ENCODE measurements at regions not wholly inside any gene's neighbourhood (a gene's known extent, or its start where the extent isn't known, plus 50 kb on each side); places are given as distances from the start of the nearest gene placed in this dataset.
"Not testable (repeated sequence)": the region's sequence is repeated elsewhere in the genome, so short reads cannot be mapped to it uniquely, and the experiment has no call there.

GRCh38 chr4:38416450-38417014, 247.5 kb upstream of the KLF3 start:
- DNase-seq, result no peak
- no peak for TF ChIP-seq CTCF (IDR thresholded peaks at IDR 0.05)
- TF ChIP-seq POLR2A (IDR thresholded peaks at IDR 0.05), result no peak
- Histone ChIP-seq H3K36me3 (replicated peaks in 1 of 2; ENCODE audit: insufficient read depth in 1 of 2, low read depth in 2 of 2) (no peaks in the 10 kb centered on the region), H3K4me1 (peaks cover 4% of the 10 kb centered on the region), H3K27ac (no peak overlapping the region), H3K27me3 (no peaks in the 10 kb centered on the region), H3K4me3 (no peak overlapping the region), H3K9me3 (no peaks in the 10 kb centered on the region)
- ATAC-seq, result no peak
- intact Hi-C loops (cut with DNase I), result no loop called here
- WGBS, 2 donors, result 100% methylated on average over 1 of the region's 1 CpG

GRCh38 chr4:38420254-38420653, 243.7 kb upstream of the KLF3 start:
- H3K27ac ChIP-seq; ATAC-seq; H3K36me3 ChIP-seq (replicated peaks in 1 of 2; ENCODE audit: insufficient read depth in 1 of 2, low read depth in 2 of 2); intact Hi-C loops (cut with DNase I); DNase-seq; H3K9me3 ChIP-seq; H3K27me3 ChIP-seq; H3K4me3 ChIP-seq; H3K4me1 ChIP-seq: not testable (repeated sequence)
- 75 to 78% methylated on average over 4 of the region's 4 CpGs for WGBS, 2 donors

- WGBS, 2 donors, result 90 to 91% methylated on average over 4 of the region's 4 CpGs
- Histone ChIP-seq H3K36me3 (replicated peaks in 1 of 2; ENCODE audit: insufficient read depth in 1 of 2, low read depth in 2 of 2) (no peaks in the 10 kb centered on the region), H3K4me3 (no peak overlapping the region), H3K4me1 (peaks cover 6% of the 10 kb centered on the region), H3K27me3 (no peaks in the 10 kb centered on the region), H3K9me3 (no peaks in the 10 kb centered on the region), H3K27ac (no peak overlapping the region)
- intact Hi-C loops (cut with DNase I), result no loop called here
- DNase-seq (no peak), ATAC-seq (no peak)
- TF ChIP-seq POLR2A (IDR thresholded peaks at IDR 0.05) (no peak), CTCF (IDR thresholded peaks at IDR 0.05) (no peak)
These were observed 241.1 kb upstream of the KLF3 start for GRCh38 chr4:38422850-38423249.

GRCh38 chr4:38424151-38424871, 239.7 kb upstream of the KLF3 start:
- Histone ChIP-seq H3K27ac (peak overlapping the region in 2 of 4 donors; percentile 52 to 58), H3K9me3 (no peaks in the 10 kb centered on the region), H3K4me1 (peaks cover 6% of the 10 kb centered on the region), H3K36me3 (replicated peaks in 1 of 2; ENCODE audit: insufficient read depth in 1 of 2, low read depth in 2 of 2) (no peaks in the 10 kb centered on the region), H3K27me3 (no peaks in the 10 kb centered on the region), H3K4me3 (no peak overlapping the region)
- TF ChIP-seq POLR2A (IDR thresholded peaks at IDR 0.05) (no peak), CTCF (IDR thresholded peaks at IDR 0.05) (no peak)
- DNase-seq (peak; percentile 31 to 58 (median 43)), ATAC-seq (peak; percentile 87)
- intact Hi-C loops (cut with DNase I), result no loop called here
- 44 to 50% methylated on average over 9 of the region's 9 CpGs for WGBS, 2 donors

GRCh38 chr4:38426532-38426931, 237.5 kb upstream of the KLF3 start:
- H3K27ac ChIP-seq, result no peak overlapping the region
- H3K9me3 ChIP-seq, result no peaks in the 10 kb centered on the region
- ATAC-seq, result no peak
- no peaks in the 10 kb centered on the region for H3K36me3 ChIP-seq (replicated peaks in 1 of 2; ENCODE audit: insufficient read depth in 1 of 2, low read depth in 2 of 2)
- no peak overlapping the region for H3K4me3 ChIP-seq
- H3K27me3 ChIP-seq, result no peaks in the 10 kb centered on the region
- intact Hi-C loops (cut with DNase I), result no loop called here
- no peak for TF ChIP-seq CTCF (IDR thresholded peaks at IDR 0.05)
- TF ChIP-seq POLR2A (IDR thresholded peaks at IDR 0.05), result no peak
- H3K4me1 ChIP-seq, result peaks cover 6% of the 10 kb centered on the region
- no peak for DNase-seq
